SK-N-SH (cell line): ENCODE measurements at regions not wholly inside any gene's neighbourhood (a gene's known extent, or its start where the extent isn't known, plus 50 kb on each side); places are given as distances from the start of the nearest gene placed in this dataset.

Experiments used
- CTCF ChIA-PET: fragments of 300-600, 350-600 bp; formaldehyde crosslinking; extraction: SDS; loops from one replicate; lab custom pipeline; 2021; lab: Yijun Ruan, JAX
- POLR2A ChIA-PET: fragments of 350-600 bp; sonication (Branson Sonifier 250); formaldehyde crosslinking; extraction: SDS; loops from one replicate; lab custom pipeline; 2020; ENCODE audit warnings: antibody characterized with exemption, inconsistent platforms; lab: Yijun Ruan, JAX
- DNase-seq: peaks from one replicate; pipeline ENCODE4 v3.0.0; 2012
- H2AFZ ChIP-seq: fragments of 200-600 bp; sonication (generic); 2 replicates; pipeline ENCODE4 v1.8.1; 2016; ENCODE audit warnings: antibody characterized with exemption, mild to moderate bottlenecking, low read depth
- H3F3A ChIP-seq: fragments of 200-600 bp; sonication (generic); replicated peaks from 2 replicates; pipeline ENCODE3; 2016; ENCODE audit warnings: antibody characterized with exemption, mild to moderate bottlenecking; ENCODE audit not compliant: insufficient read depth
- H3K27ac ChIP-seq, 2 experiments: fragments of 200-500 bp in 1 of 2; fragments of 200-600 bp in 1 of 2; sonication (Bioruptor generic) in 1 of 2; sonication (generic), shearing (Covaris generic) in 1 of 2; 2 replicates each; pipeline versions ENCODE4 v1.5.1 to v1.6.1; 2014 to 2016; ENCODE audit warnings: low read depth in 2 of 2, inconsistent platforms in 1 of 2, low read length in 1 of 2, mild to moderate bottlenecking in 1 of 2, mixed read lengths in 1 of 2
- H3K27me3 ChIP-seq: fragments of 200-600 bp; sonication (generic), shearing (Covaris generic); 2 replicates; pipeline ENCODE4 v1.6.1; 2016; ENCODE audit warnings: mixed run types; ENCODE audit not compliant: insufficient read depth
- H3K36me3 ChIP-seq, 2 experiments: fragments of 200-500 bp in 1 of 2; fragments of 200-600 bp in 1 of 2; sonication (Bioruptor generic) in 1 of 2; sonication (generic) in 1 of 2; replicated peaks in 1 of 2; 2 replicates each; pipeline versions ENCODE3 to v1.5.1; 2014 to 2016; ENCODE audit warnings: low read length in 1 of 2, mild to moderate bottlenecking in 1 of 2; ENCODE audit not compliant: insufficient read depth in 2 of 2, control insufficient read depth in 1 of 2
- H3K4me1 ChIP-seq, 2 experiments: fragments of 200-500 bp in 1 of 2; fragments of 200-600 bp in 1 of 2; sonication (Bioruptor generic) in 1 of 2; sonication (generic), shearing (Covaris generic) in 1 of 2; 2 replicates each; pipeline versions ENCODE4 v1.5.1 to v1.6.1; 2014 to 2016; ENCODE audit warnings: low read depth in 1 of 2, low read length in 1 of 2, mixed run types in 1 of 2; ENCODE audit not compliant: insufficient read depth in 2 of 2, control insufficient read depth in 1 of 2
- H3K4me2 ChIP-seq: fragments of 200-600 bp; sonication (generic), shearing (Covaris generic); 2 replicates; pipeline ENCODE4 v1.6.1; 2017; ENCODE audit warnings: mixed run types
- H3K4me3 ChIP-seq, 2 experiments: fragments of 200-500 bp in 1 of 2; fragments of 200-600 bp in 1 of 2; sonication (Bioruptor generic) in 1 of 2; sonication (generic), shearing (Covaris generic) in 1 of 2; 2 replicates each; pipeline versions ENCODE4 v1.5.1 to v1.8.1; 2014 to 2016; ENCODE audit warnings: low read depth in 2 of 2, inconsistent platforms in 1 of 2, low read length in 1 of 2, mild to moderate bottlenecking in 1 of 2, mixed read lengths in 1 of 2, moderate library complexity in 1 of 2
- H3K79me2 ChIP-seq: fragments of 200-600 bp; sonication (generic); 2 replicates; pipeline ENCODE4 v1.8.1; 2017; ENCODE audit warnings: mild to moderate bottlenecking; ENCODE audit not compliant: insufficient read depth
- H3K9ac ChIP-seq: fragments of 200-600 bp; sonication (generic); 2 replicates; pipeline ENCODE4 v1.6.1; 2017; ENCODE audit warnings: mixed run types
- H3K9me2 ChIP-seq: fragments of 200-600 bp; sonication (generic); 2 replicates; pipeline ENCODE4 v1.6.1; 2017; ENCODE audit warnings: mixed run types
- H3K9me3 ChIP-seq: fragments of 200-600 bp; sonication (generic); 2 replicates; pipeline ENCODE4 v1.6.1; 2017; ENCODE audit warnings: mixed run types, mild to moderate bottlenecking, moderate library complexity
- H4K20me1 ChIP-seq: fragments of 200-600 bp; sonication (generic); 2 replicates; pipeline ENCODE4 v1.6.1; 2017; ENCODE audit warnings: mild to moderate bottlenecking, mixed run types; ENCODE audit not compliant: insufficient read depth
- CTCF ChIP-seq: fragments of 200-600 bp; sonication (generic); IDR thresholded peaks from 2 replicates; pipeline ENCODE4 v1.6.1; 2017; ENCODE audit warnings: antibody characterized with exemption, mild to moderate bottlenecking, moderate library complexity
- ELF1 ChIP-seq: IDR thresholded peaks from 2 replicates; pipeline ENCODE4 v1.4.0; 2012
- FOSL2 ChIP-seq: IDR thresholded peaks from 2 replicates; pipeline ENCODE4 v1.4.0; 2012; ENCODE audit warnings: low read depth, mild to moderate bottlenecking, moderate library complexity, borderline replicate concordance
- FOXM1 ChIP-seq: IDR thresholded peaks from 2 replicates; pipeline ENCODE4 v1.4.0; 2012; ENCODE audit warnings: low read depth, mild to moderate bottlenecking
- GABPA ChIP-seq: IDR thresholded peaks from 2 replicates; pipeline ENCODE4 v1.4.0; 2012; ENCODE audit warnings: low read depth, mild to moderate bottlenecking
- GATA2 ChIP-seq: sonication (generic); formaldehyde crosslinking; IDR thresholded peaks from 2 replicates; pipeline ENCODE4 v1.5.0; 2020; ENCODE audit warnings: mild to moderate bottlenecking, missing genetic modification reagents
- MXI1 ChIP-seq: IDR thresholded peaks from 2 replicates; pipeline ENCODE4 v1.6.1; 2012; ENCODE audit warnings: mild to moderate bottlenecking, low read depth, low read length, improper control_type of control experiment
- NRF1 ChIP-seq: IDR thresholded peaks from 2 replicates; pipeline ENCODE4 v1.6.1; 2012; ENCODE audit warnings: low read depth, mild to moderate bottlenecking, low read length
- PBX3 ChIP-seq: IDR thresholded peaks from 2 replicates; pipeline ENCODE4; 2012
- RCOR1 ChIP-seq: fragments of 150-350 bp; IDR thresholded peaks from 2 replicates; pipeline ENCODE4 v1.6.1; 2017; ENCODE audit warnings: antibody characterized with exemption, low read length
- REST ChIP-seq: IDR thresholded peaks from 2 replicates; pipeline ENCODE4 v1.6.1; 2012; ENCODE audit warnings: mild to moderate bottlenecking, low read depth, low read length, moderate library complexity
- RFX5 ChIP-seq: IDR thresholded peaks from 2 replicates; pipeline ENCODE4 v1.6.1; 2012; ENCODE audit warnings: mild to moderate bottlenecking, improper control_type of control experiment, low read length
- RXRA ChIP-seq: IDR thresholded peaks from 2 replicates; pipeline ENCODE4 v1.4.0; 2012; ENCODE audit warnings: low read depth, mild to moderate bottlenecking, borderline replicate concordance
- SIN3A ChIP-seq: IDR thresholded peaks from 2 replicates; pipeline ENCODE4 v1.6.1; 2012; ENCODE audit warnings: low read depth, mild to moderate bottlenecking, low read length, moderate library complexity, borderline replicate concordance
- TAF1 ChIP-seq: IDR thresholded peaks from 2 replicates; pipeline ENCODE4 v1.6.1; 2012; ENCODE audit warnings: low read depth, mild to moderate bottlenecking, low read length, moderate library complexity, borderline replicate concordance
- TEAD4 ChIP-seq: IDR thresholded peaks from 2 replicates; pipeline ENCODE4 v1.4.0; 2012; ENCODE audit warnings: mild to moderate bottlenecking, borderline replicate concordance; ENCODE audit not compliant: insufficient read depth
- WGBS: methylation state at CpG from one replicate; pipeline ENCODE4 v1.1.6; 2017; ENCODE audit warnings: low lambda C conversion rate; 5-methylcytosine and 5-hydroxymethylcytosine counted together

- Histone ChIP-seq H4K20me1 (no peaks in the 10 kb centered on the region), H3F3A (no peaks in the 10 kb centered on the region), H3K4me1 (peaks cover 0 to 6% of the 10 kb centered on the region in 2 experiments; a peak in 3 of 4 replicates), H3K9me3 (no peaks in the 10 kb centered on the region), H2AFZ (no peak overlapping the region), H3K27ac (no peak overlapping the region), H3K9me2 (no peaks in the 10 kb centered on the region), H3K36me3 (no peaks in the 10 kb centered on the region)
- no peak for DNase-seq
- ChIA-PET POLR2A (no interaction called here), CTCF (interaction anchor here (1.9 kb wide), 1 partner anchor 271 kb away, joined by 5 read pairs; no protein-coding TSS in a partner anchor)
- no peak for TF ChIP-seq FOSL2
- no peak for TF ChIP-seq RXRA
- TF ChIP-seq MXI1, result no peak
- TF ChIP-seq SIN3A, result no peak
- TF ChIP-seq PBX3, result no peak
- no peak for TF ChIP-seq ELF1
- TF ChIP-seq GABPA, result no peak
- TF ChIP-seq FOXM1, result no peak
- no peak for TF ChIP-seq RFX5
- TF ChIP-seq REST, result no peak
- no peak for TF ChIP-seq RCOR1
- TF ChIP-seq GATA2 (CRISPR knock-in tag), result no peak
- no peak for TF ChIP-seq CTCF
- no peak for TF ChIP-seq TAF1
- no peak for TF ChIP-seq NRF1
- no peak for TF ChIP-seq TEAD4
- TF ChIP-seq, all 33 proteins: peak for 0
- no peaks in the 10 kb centered on the region for H3K27me3 ChIP-seq
- H3K4me3 ChIP-seq, result no peak overlapping the region
- H3K4me2 ChIP-seq, result no peak overlapping the region
- H3K79me2 ChIP-seq, result no peaks in the 10 kb centered on the region
- no peak overlapping the region for H3K9ac ChIP-seq
- 88% methylated on average over 4 of the region's 4 CpGs for WGBS
These were observed 119.2 kb downstream of the CARTPT start for GRCh38 chr5:71838286-71838685.
